K562 (cell line): ENCODE measurements at regions not wholly inside any gene's neighbourhood (a gene's known extent, or its start where the extent isn't known, plus 50 kb on each side); places are given as distances from the start of the nearest gene placed in this dataset.

Experiments
- ATAC-seq: fragments of 200-7000 bp; cut with Tn5 transposase; 3 replicates; pipeline ENCODE4 v1.9.1; 2020; ENCODE audit warnings: moderate library complexity
- BruUV-seq: library from RNA; stranded (reverse); fragments of 400-500 nt; replicated peaks from 2 replicates; lab custom pipeline; 2021; lab: Mats Ljungman, UMichigan
- CTCF ChIA-PET: fragments of 300-600 bp; formaldehyde crosslinking; extraction: SDS; loops from one replicate; lab custom pipeline; 2021; ENCODE audit warnings: low intra/inter-chr PET ratio; lab: Yijun Ruan, JAX
- POLR2A ChIA-PET: fragments of 300-600, 350-650 bp; sonication (Branson Sonifier 250); formaldehyde crosslinking; extraction: SDS; loops from one replicate; lab custom pipeline; 2021; ENCODE audit warnings: antibody characterized with exemption, inconsistent platforms; lab: Yijun Ruan, JAX
- DNase-seq, 4 experiments: peaks; one replicate each; pipeline versions ENCODE4 v3.0.0 to v3.0.0-alpha.2; 2011 to 2018; ENCODE audit warnings: low spot score in 3 of 4, mixed read lengths in 3 of 4; ENCODE audit errors: extremely low read depth in 1 of 4
- FAIRE-seq: peaks from 2 replicates; lab custom pipeline; 2011; peaks lifted over from hg19 to GRCh38; lab: Jason Lieb, UNC
- H2AFZ ChIP-seq: 2 replicates; pipeline ENCODE4 v1.6.0; 2011; ENCODE audit warnings: low read depth, low read length, control low read depth, inconsistent platforms
- H3K27ac ChIP-seq: fragments of 200-600 bp; 3 replicates; pipeline ENCODE4 v1.8.0; 2011; ENCODE audit warnings: low read depth, mild to moderate bottlenecking, control low read depth, inconsistent platforms, low read length, moderate library complexity, mixed read lengths; ENCODE audit errors: extremely low read depth
- H3K27me3 ChIP-seq, 2 experiments: fragments of 300-600 bp in 1 of 2; 2 replicates in 1 of 2; 3 replicates in 1 of 2; pipeline versions ENCODE4 v1.6.0 to v1.8.0; 2011; ENCODE audit warnings: inconsistent platforms in 2 of 2, low read length in 2 of 2, mild to moderate bottlenecking in 1 of 2, mixed read lengths in 1 of 2, moderate library complexity in 1 of 2; ENCODE audit not compliant: control insufficient read depth in 2 of 2, insufficient read depth in 2 of 2
- H3K36me3 ChIP-seq: fragments of 300-600 bp; 3 replicates; pipeline ENCODE4 v1.8.0; 2011; ENCODE audit warnings: mild to moderate bottlenecking, low read length, inconsistent platforms; ENCODE audit not compliant: control insufficient read depth, insufficient read depth
- H3K4me1 ChIP-seq, 2 experiments: fragments of 200-600 bp in 1 of 2; replicated peaks in 1 of 2; 2 replicates in 1 of 2; 3 replicates in 1 of 2; pipeline versions ENCODE4 v1.5.1 to v1.8.0; 2011; ENCODE audit warnings: inconsistent platforms in 2 of 2, low read length in 2 of 2, mild to moderate bottlenecking in 1 of 2, mixed read lengths in 1 of 2, moderate library complexity in 1 of 2; ENCODE audit not compliant: control insufficient read depth in 2 of 2, insufficient read depth in 2 of 2
- H3K4me2 ChIP-seq: 2 replicates; pipeline ENCODE4 v1.6.1; 2011; ENCODE audit warnings: low read length, control low read depth, inconsistent platforms, mixed read lengths; ENCODE audit not compliant: insufficient read depth
- H3K4me3 ChIP-seq: fragments of 200-600 bp; sonication (generic), shearing (Covaris generic); 2 replicates; pipeline ENCODE4 v1.5.1; 2016; ENCODE audit warnings: control low read depth, inconsistent platforms
- H3K79me2 ChIP-seq: fragments of 200-600 bp; 3 replicates; pipeline ENCODE4 v1.8.0; 2011; ENCODE audit warnings: low read length, inconsistent platforms; ENCODE audit not compliant: control insufficient read depth, insufficient read depth
- H3K9ac ChIP-seq, 2 experiments: 2 replicates each; pipeline versions ENCODE4 v1.6.0 to v1.6.1; 2011; ENCODE audit warnings: low read depth in 2 of 2, low read length in 2 of 2, control low read depth in 1 of 2, inconsistent platforms in 1 of 2, mild to moderate bottlenecking in 1 of 2, mixed read lengths in 1 of 2; ENCODE audit not compliant: insufficient read depth in 1 of 2
- H3K9me1 ChIP-seq: one replicate; pipeline ENCODE4 v1.6.0; 2011; ENCODE audit warnings: inconsistent platforms, mild to moderate bottlenecking, low read length, moderate library complexity; ENCODE audit not compliant: control insufficient read depth, insufficient read depth
- H3K9me3 ChIP-seq: replicated peaks from 2 replicates; pipeline ENCODE4 v1.5.1; 2011; ENCODE audit warnings: low read depth, low read length, inconsistent platforms; ENCODE audit not compliant: control insufficient read depth, insufficient read depth
- H4K20me1 ChIP-seq: replicated peaks from 2 replicates; pipeline ENCODE4 v1.6.1; 2011; ENCODE audit warnings: low read length, inconsistent platforms, mixed read lengths; ENCODE audit not compliant: control insufficient read depth, insufficient read depth
- GATAD2B ChIP-seq: fragments of 450-650 bp; IDR thresholded peaks from 2 replicates; pipeline ENCODE4 v1.6.1; 2017; ENCODE audit warnings: mild to moderate bottlenecking, borderline replicate concordance
- MXD1 ChIP-seq: fragments of 250-450 bp; sonication (Bioruptor Pico); IDR thresholded peaks from 2 replicates; pipeline ENCODE4 v1.8.0; 2021; ENCODE audit warnings: borderline replicate concordance, mild to moderate bottlenecking, moderate library complexity; ENCODE audit not compliant: poor library complexity, severe bottlenecking
- ZNF551 ChIP-seq: fragments of 250-450 bp; sonication (Bioruptor Pico); IDR thresholded peaks from 2 replicates; pipeline ENCODE4 v1.5.0; 2021; ENCODE audit warnings: mild to moderate bottlenecking, moderate library complexity
- WGBS: fragments of 100-300 bp; shearing (Covaris generic); methylation state at CpG from one replicate; pipeline ENCODE4 v1.1.6; 2016; ENCODE audit warnings: low coverage, mixed read lengths; ENCODE audit not compliant: insufficient coverage; ENCODE audit errors: missing lambda C conversion rate; 5-methylcytosine and 5-hydroxymethylcytosine counted together
- in situ Hi-C: fragments of 300-500 bp; cut with MboI; formaldehyde crosslinking; loops from 4 replicates; pipeline ENCODE4 v1.15.0; 2018; ENCODE audit warnings: inconsistent platforms, mixed read lengths
- intact Hi-C: fragments of 100-400 bp; cut with micrococcal nuclease; formaldehyde crosslinking; loops from 2 replicates; pipeline ENCODE4 v1.14.2; 2022
- TF ChIP-seq, protein P1 (sequence below): fragments of 250-450 bp; sonication (Bioruptor Pico); IDR thresholded peaks from 2 replicates; pipeline ENCODE4 v1.5.0; 2021
- TF ChIP-seq, protein P2 (sequence below): fragments of 250-450 bp; sonication (Bioruptor Pico); IDR thresholded peaks from 2 replicates; pipeline ENCODE4 v1.4.0; 2020; ENCODE audit warnings: mild to moderate bottlenecking, moderate library complexity

GRCh38 chr13:109599901-109600657, 186.3 kb downstream of the IRS2 start:
- CTCF ChIA-PET: no interaction called here

More at GRCh38 chr13:109599901-109600657, 186.3 kb downstream of the IRS2 start:
- DNase-seq (no peak), ATAC-seq (no peak), FAIRE-seq (no peak)
- Histone ChIP-seq H3K79me2 (no peaks in the 10 kb centered on the region), H3K27me3 (no peaks in the 10 kb centered on the region), H4K20me1 (no peaks in the 10 kb centered on the region), H3K36me3 (no peaks in the 10 kb centered on the region), H2AFZ (no peak overlapping the region), H3K9me1 (no peaks in the 10 kb centered on the region), H3K9ac (no peak overlapping the region), H3K4me1 (no peaks in the 10 kb centered on the region), H3K9me3 (no peaks in the 10 kb centered on the region), H3K4me2 (no peak overlapping the region), H3K4me3 (no peak overlapping the region), H3K27ac (no peak overlapping the region)
- 3% methylated on average over 10 of the region's 11 CpGs for WGBS
- POLR2A ChIA-PET: interaction anchor here (0.7 kb wide), 2 partner anchors 11 to 58 kb away, joined by 3 to 4 read pairs; no protein-coding TSS in a partner anchor
- TF ChIP-seq, protein P1, sequence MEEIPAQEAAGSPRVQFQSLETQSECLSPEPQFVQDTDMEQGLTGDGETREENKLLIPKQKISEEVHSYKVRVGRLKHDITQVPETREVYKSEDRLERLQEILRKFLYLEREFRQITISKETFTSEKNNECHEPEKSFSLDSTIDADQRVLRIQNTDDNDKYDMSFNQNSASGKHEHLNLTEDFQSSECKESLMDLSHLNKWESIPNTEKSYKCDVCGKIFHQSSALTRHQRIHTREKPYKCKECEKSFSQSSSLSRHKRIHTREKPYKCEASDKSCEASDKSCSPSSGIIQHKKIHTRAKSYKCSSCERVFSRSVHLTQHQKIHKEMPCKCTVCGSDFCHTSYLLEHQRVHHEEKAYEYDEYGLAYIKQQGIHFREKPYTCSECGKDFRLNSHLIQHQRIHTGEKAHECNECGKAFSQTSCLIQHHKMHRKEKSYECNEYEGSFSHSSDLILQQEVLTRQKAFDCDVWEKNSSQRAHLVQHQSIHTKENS (CRISPR knock-in tag): no peak
- TF ChIP-seq MXD1: no peak
- TF ChIP-seq GATAD2B: no peak
- TF ChIP-seq ZNF551: no peak
- TF ChIP-seq, protein P2, sequence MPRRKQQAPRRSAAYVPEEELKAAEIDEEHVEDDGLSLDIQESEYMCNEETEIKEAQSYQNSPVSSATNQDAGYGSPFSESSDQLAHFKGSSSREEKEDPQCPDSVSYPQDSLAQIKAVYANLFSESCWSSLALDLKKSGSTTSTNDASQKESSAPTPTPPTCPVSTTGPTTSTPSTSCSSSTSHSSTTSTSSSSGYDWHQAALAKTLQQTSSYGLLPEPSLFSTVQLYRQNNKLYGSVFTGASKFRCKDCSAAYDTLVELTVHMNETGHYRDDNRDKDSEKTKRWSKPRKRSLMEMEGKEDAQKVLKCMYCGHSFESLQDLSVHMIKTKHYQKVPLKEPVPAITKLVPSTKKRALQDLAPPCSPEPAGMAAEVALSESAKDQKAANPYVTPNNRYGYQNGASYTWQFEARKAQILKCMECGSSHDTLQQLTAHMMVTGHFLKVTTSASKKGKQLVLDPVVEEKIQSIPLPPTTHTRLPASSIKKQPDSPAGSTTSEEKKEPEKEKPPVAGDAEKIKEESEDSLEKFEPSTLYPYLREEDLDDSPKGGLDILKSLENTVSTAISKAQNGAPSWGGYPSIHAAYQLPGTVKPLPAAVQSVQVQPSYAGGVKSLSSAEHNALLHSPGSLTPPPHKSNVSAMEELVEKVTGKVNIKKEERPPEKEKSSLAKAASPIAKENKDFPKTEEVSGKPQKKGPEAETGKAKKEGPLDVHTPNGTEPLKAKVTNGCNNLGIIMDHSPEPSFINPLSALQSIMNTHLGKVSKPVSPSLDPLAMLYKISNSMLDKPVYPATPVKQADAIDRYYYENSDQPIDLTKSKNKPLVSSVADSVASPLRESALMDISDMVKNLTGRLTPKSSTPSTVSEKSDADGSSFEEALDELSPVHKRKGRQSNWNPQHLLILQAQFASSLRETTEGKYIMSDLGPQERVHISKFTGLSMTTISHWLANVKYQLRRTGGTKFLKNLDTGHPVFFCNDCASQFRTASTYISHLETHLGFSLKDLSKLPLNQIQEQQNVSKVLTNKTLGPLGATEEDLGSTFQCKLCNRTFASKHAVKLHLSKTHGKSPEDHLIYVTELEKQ (CRISPR knock-in tag): no peak
- in situ Hi-C loops: no loop called here
- no TSS peak for BruUV-seq
- intact Hi-C loops: no loop called here
